ENCODE measurements at regions not wholly inside any gene's neighbourhood (a gene's known extent, or its start where the extent isn't known, plus 50 kb on each side); places are given as distances from the start of the nearest gene placed in this dataset.

GRCh38 chr2:14223576-14223975, 408.9 kb upstream of the LRATD1 start:
- Histone ChIP-seq H3K4me1 (no peaks in the 10 kb centered on the region), H3K27ac (no peak overlapping the region), H3K9me3 (no peaks in the 10 kb centered on the region), H3K36me3 (ENCODE audit: low read depth, missing control alignments) (no peaks in the 10 kb centered on the region), H3K27me3 (no peaks in the 10 kb centered on the region), H3K4me3 (no peak overlapping the region)
- no peak for DNase-seq
- WGBS, 2 donors, result 55 to 90% methylated on average over 1 of the region's 1 CpG
- TF ChIP-seq CTCF (IDR thresholded peaks at IDR 0.05) (no peak), POLR2A (IDR thresholded peaks at IDR 0.05) (no peak)
- intact Hi-C loops (cut with DNase I; ENCODE audit: low total_unique reads), result no loop called here

- WGBS, 2 donors, result 81 to 91% methylated on average over 1 of the region's 1 CpG
- Histone ChIP-seq H3K27me3 (no peaks in the 10 kb centered on the region), H3K36me3 (ENCODE audit: low read depth, missing control alignments) (no peaks in the 10 kb centered on the region), H3K27ac (no peak overlapping the region), H3K4me1 (no peaks in the 10 kb centered on the region), H3K4me3 (no peak overlapping the region), H3K9me3 (no peaks in the 10 kb centered on the region)
- intact Hi-C loops (cut with DNase I; ENCODE audit: low total_unique reads), result no loop called here
- TF ChIP-seq POLR2A (IDR thresholded peaks at IDR 0.05) (no peak), CTCF (IDR thresholded peaks at IDR 0.05) (no peak)
- no peak for DNase-seq
Measured at GRCh38 chr2:14231391-14231898, 401.1 kb upstream of the LRATD1 start.

- no peak for TF ChIP-seq CTCF (IDR thresholded peaks at IDR 0.05)
- TF ChIP-seq POLR2A (IDR thresholded peaks at IDR 0.05), result no peak
- WGBS, 2 donors, result 90 to 92% methylated on average over 4 of the region's 4 CpGs
- no peak overlapping the region for H3K27ac ChIP-seq
- H3K36me3 ChIP-seq (ENCODE audit: low read depth, missing control alignments), result no peaks in the 10 kb centered on the region
- H3K27me3 ChIP-seq, result no peaks in the 10 kb centered on the region
- H3K4me3 ChIP-seq, result no peak overlapping the region
- H3K4me1 ChIP-seq, result no peaks in the 10 kb centered on the region
- intact Hi-C loops (cut with DNase I; ENCODE audit: low total_unique reads), result no loop called here
- no peaks in the 10 kb centered on the region for H3K9me3 ChIP-seq
- no peak for DNase-seq
Measured at GRCh38 chr2:14232217-14232616, 400.3 kb upstream of the LRATD1 start.

GRCh38 chr2:14234911-14235310, 397.6 kb upstream of the LRATD1 start:
- no peak overlapping the region for H3K27ac ChIP-seq
- intact Hi-C loops (cut with DNase I; ENCODE audit: low total_unique reads), result no loop called here

More at GRCh38 chr2:14234911-14235310, 397.6 kb upstream of the LRATD1 start:
- Histone ChIP-seq H3K4me1 (no peaks in the 10 kb centered on the region), H3K4me3 (no peak overlapping the region), H3K36me3 (ENCODE audit: low read depth, missing control alignments) (no peaks in the 10 kb centered on the region), H3K27me3 (no peaks in the 10 kb centered on the region), H3K9me3 (no peaks in the 10 kb centered on the region)
- DNase-seq, result no peak
- 64 to 71% methylated on average over 5 of the region's 5 CpGs for WGBS, 2 donors
- TF ChIP-seq POLR2A (IDR thresholded peaks at IDR 0.05), result no peak
- TF ChIP-seq CTCF (IDR thresholded peaks at IDR 0.05), result no peak

Measured in testis (tissue), 2 donors.